Neural cell (in vitro differentiated cells): ENCODE measurements at regions not wholly inside any gene's neighbourhood (a gene's known extent, or its start where the extent isn't known, plus 50 kb on each side); places are given as distances from the start of the nearest gene placed in this dataset.
"Not testable (repeated sequence)": the region's sequence is repeated elsewhere in the genome, so short reads cannot be mapped to it uniquely, and the experiment has no call there.

Experiments used
- H2AFZ ChIP-seq: fragments of 200-600, 300-800 bp; sonication (generic), shearing (Covaris generic); 2 replicates; pipeline ENCODE4 v1.6.0; 2014; ENCODE audit warnings: low read depth, mild to moderate bottlenecking, antibody characterized with exemption, low read length, moderate library complexity
- H3F3A ChIP-seq: fragments of 200-600 bp; shearing (Covaris generic); 2 replicates; pipeline ENCODE4 v1.6.1; 2016; ENCODE audit warnings: mild to moderate bottlenecking, moderate library complexity, mixed read lengths, antibody characterized with exemption, low read length; ENCODE audit not compliant: insufficient read depth, poor library complexity, severe bottlenecking
- H3K27ac ChIP-seq: fragments of 200-600, 300-800 bp; sonication (generic), shearing (Covaris generic); 2 replicates; pipeline ENCODE4 v1.5.1; 2014; ENCODE audit warnings: mild to moderate bottlenecking, low read length, moderate library complexity
- H3K27me3 ChIP-seq: fragments of 300-800, 200-600 bp; sonication (generic), shearing (Covaris generic); 2 replicates; pipeline ENCODE4 v1.6.0; 2014; ENCODE audit warnings: mild to moderate bottlenecking, low read depth, low read length, moderate library complexity; ENCODE audit not compliant: insufficient read depth
- H3K36me3 ChIP-seq: fragments of 300-800, 200-600 bp; sonication (generic), shearing (Covaris generic); 2 replicates; pipeline ENCODE4 v1.5.1; 2014; ENCODE audit warnings: mild to moderate bottlenecking, antibody characterized with exemption, low read length, moderate library complexity; ENCODE audit not compliant: insufficient read depth
- H3K4me2 ChIP-seq: fragments of 300-800, 200-600 bp; sonication (generic), shearing (Covaris generic); 2 replicates; pipeline ENCODE4 v1.6.0; 2014; ENCODE audit warnings: mild to moderate bottlenecking, low read length
- H3K4me3 ChIP-seq: fragments of 300-800, 200-600 bp; sonication (generic), shearing (Covaris generic); 2 replicates; pipeline ENCODE4 v1.5.1; 2014; ENCODE audit warnings: mild to moderate bottlenecking, low read length, moderate library complexity
- H3K79me2 ChIP-seq: fragments of 200-600 bp; shearing (Covaris generic); replicated peaks from 2 replicates; pipeline ENCODE4 v1.6.0; 2014; ENCODE audit warnings: mild to moderate bottlenecking, low read length, moderate library complexity; ENCODE audit not compliant: insufficient read depth
- H3K9ac ChIP-seq: fragments of 300-800, 200-600 bp; sonication (generic), shearing (Covaris generic); 2 replicates; pipeline ENCODE4 v1.6.1; 2016; ENCODE audit warnings: mild to moderate bottlenecking, low read length, mixed read lengths
- H3K9me2 ChIP-seq: fragments of 200-600 bp; shearing (Covaris generic); 2 replicates; pipeline ENCODE4 v1.6.1; 2016; ENCODE audit warnings: mild to moderate bottlenecking, low read length, mixed read lengths; ENCODE audit not compliant: insufficient read depth
- H3K9me3 ChIP-seq: fragments of 200-600, 300-800 bp; sonication (generic), shearing (Covaris generic); 2 replicates; pipeline ENCODE4 v1.6.1; 2016; ENCODE audit warnings: mild to moderate bottlenecking, mixed run types, low read length, moderate library complexity, mixed read lengths
- H4K20me1 ChIP-seq: fragments of 200-600 bp; shearing (Covaris generic); 2 replicates; pipeline ENCODE4 v1.6.1; 2016; ENCODE audit warnings: mild to moderate bottlenecking, mixed run types; ENCODE audit not compliant: insufficient read depth
- EP300 ChIP-seq: fragments of 450-650 bp; conservative IDR thresholded peaks from 2 replicates; pipeline ENCODE4 v1.6.1; 2014; ENCODE audit warnings: antibody characterized with exemption, mild to moderate bottlenecking, moderate library complexity; ENCODE audit not compliant: poor library complexity, severe bottlenecking
- EZH2 ChIP-seq: fragments of 200-600, 300-800 bp; shearing (Covaris generic), sonication (generic); IDR thresholded peaks from 2 replicates; pipeline ENCODE4 v1.6.1; 2014; ENCODE audit warnings: antibody characterized with exemption, low read length, borderline replicate concordance, mild to moderate bottlenecking; ENCODE audit not compliant: insufficient read depth, poor library complexity, severe bottlenecking
- MXI1 ChIP-seq: fragments of 450-650 bp; conservative IDR thresholded peaks from 2 replicates; pipeline ENCODE4 v1.6.1; 2014; ENCODE audit warnings: antibody characterized with exemption, mild to moderate bottlenecking; ENCODE audit not compliant: poor library complexity, severe bottlenecking
- POLR2AphosphoS5 ChIP-seq: IDR thresholded peaks from 2 replicates; pipeline ENCODE4 v1.6.1; 2012
- RAD21 ChIP-seq: fragments of 450-650 bp; conservative IDR thresholded peaks from 2 replicates; pipeline ENCODE4 v1.6.1; 2014; ENCODE audit warnings: antibody characterized with exemption, mild to moderate bottlenecking, moderate library complexity
- REST ChIP-seq: IDR thresholded peaks from 2 replicates; pipeline ENCODE4 v1.6.1; 2012; ENCODE audit warnings: borderline replicate concordance
- SMC3 ChIP-seq: fragments of 450-650 bp; conservative IDR thresholded peaks from 2 replicates; pipeline ENCODE4 v1.6.1; 2014; ENCODE audit warnings: antibody characterized with exemption, mild to moderate bottlenecking, moderate library complexity; ENCODE audit not compliant: poor library complexity
- TAF1 ChIP-seq: IDR thresholded peaks from 2 replicates; pipeline ENCODE4 v1.6.1; 2012; ENCODE audit warnings: low read depth
- TF ChIP-seq, protein P1 (sequence below): fragments of 450-650 bp; IDR thresholded peaks from 2 replicates; pipeline ENCODE4 v1.5.1; 2014; ENCODE audit warnings: antibody characterized with exemption, mild to moderate bottlenecking, moderate library complexity; ENCODE audit not compliant: poor library complexity, severe bottlenecking

DNA sequence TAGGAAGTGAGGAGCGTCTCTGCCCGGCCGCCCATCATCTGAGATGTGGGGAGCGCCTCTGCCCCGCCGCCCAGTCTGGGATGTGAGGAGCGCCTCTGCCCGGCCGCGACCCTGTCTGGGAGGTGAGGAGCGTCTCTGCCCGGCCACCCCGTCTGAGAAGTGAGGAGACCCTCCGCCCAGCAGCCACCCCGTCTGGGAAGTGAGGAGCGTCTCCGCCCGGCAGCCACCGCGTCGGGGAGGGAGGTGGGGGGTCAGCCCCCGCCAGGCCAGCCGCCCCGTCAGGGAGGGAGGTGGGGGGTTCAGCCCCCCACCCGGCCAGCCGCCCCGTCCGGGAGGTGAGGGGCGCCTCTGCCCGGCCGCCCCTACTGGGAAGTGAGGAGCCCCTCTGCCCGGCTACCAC lies 188.9 kb downstream of the SPANXN1 start:
- H3K9ac ChIP-seq, H3K27ac ChIP-seq, H4K20me1 ChIP-seq, H3K36me3 ChIP-seq, H3K79me2 ChIP-seq, H3K9me3 ChIP-seq, H3K27me3 ChIP-seq, H3K9me2 ChIP-seq, H3K4me3 ChIP-seq, H2AFZ ChIP-seq, H3K4me2 ChIP-seq, H3F3A ChIP-seq: not testable (repeated sequence)

DNA sequence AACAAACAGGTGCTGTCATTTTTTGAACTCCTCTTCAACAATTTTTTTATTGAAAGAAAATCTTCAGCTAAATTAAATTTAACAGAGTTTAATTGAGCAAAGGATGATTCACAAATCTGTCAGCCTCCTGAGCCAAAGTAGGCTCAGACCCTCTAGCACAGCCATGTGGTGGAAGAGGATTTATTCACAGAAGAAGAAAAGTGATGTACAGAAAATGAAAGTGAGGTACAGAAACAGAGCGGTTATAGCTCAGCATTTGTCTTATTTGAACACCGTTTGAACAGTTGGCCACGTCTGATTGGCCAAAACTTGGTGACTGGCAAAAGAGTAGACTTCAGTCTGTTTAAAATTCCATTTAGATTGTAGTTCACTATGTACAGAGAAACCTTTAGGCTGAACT lies 217.3 kb downstream of the SPANXN1 start:
- Histone ChIP-seq H3K27me3 (no peaks in the 10 kb centered on the region), H3K4me2 (no peak overlapping the region), H3K4me3 (no peak overlapping the region), H3K27ac (no peak overlapping the region), H4K20me1 (no peaks in the 10 kb centered on the region), H3K9me3 (no peaks in the 10 kb centered on the region), H2AFZ (no peak overlapping the region), H3K36me3 (no peaks in the 10 kb centered on the region), H3F3A (no peaks in the 10 kb centered on the region), H3K9ac (no peak overlapping the region), H3K79me2 (no peaks in the 10 kb centered on the region), H3K9me2 (no peaks in the 10 kb centered on the region)
- no peak for TF ChIP-seq RAD21
- no peak for TF ChIP-seq SMC3
- TF ChIP-seq TAF1, result no peak
- no peak for TF ChIP-seq EP300
- TF ChIP-seq EZH2, result no peak
- TF ChIP-seq MXI1, result no peak
- TF ChIP-seq, protein P1, sequence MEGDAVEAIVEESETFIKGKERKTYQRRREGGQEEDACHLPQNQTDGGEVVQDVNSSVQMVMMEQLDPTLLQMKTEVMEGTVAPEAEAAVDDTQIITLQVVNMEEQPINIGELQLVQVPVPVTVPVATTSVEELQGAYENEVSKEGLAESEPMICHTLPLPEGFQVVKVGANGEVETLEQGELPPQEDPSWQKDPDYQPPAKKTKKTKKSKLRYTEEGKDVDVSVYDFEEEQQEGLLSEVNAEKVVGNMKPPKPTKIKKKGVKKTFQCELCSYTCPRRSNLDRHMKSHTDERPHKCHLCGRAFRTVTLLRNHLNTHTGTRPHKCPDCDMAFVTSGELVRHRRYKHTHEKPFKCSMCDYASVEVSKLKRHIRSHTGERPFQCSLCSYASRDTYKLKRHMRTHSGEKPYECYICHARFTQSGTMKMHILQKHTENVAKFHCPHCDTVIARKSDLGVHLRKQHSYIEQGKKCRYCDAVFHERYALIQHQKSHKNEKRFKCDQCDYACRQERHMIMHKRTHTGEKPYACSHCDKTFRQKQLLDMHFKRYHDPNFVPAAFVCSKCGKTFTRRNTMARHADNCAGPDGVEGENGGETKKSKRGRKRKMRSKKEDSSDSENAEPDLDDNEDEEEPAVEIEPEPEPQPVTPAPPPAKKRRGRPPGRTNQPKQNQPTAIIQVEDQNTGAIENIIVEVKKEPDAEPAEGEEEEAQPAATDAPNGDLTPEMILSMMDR, result no peak
- TF ChIP-seq POLR2AphosphoS5, result no peak
- no peak for TF ChIP-seq REST

DNA sequence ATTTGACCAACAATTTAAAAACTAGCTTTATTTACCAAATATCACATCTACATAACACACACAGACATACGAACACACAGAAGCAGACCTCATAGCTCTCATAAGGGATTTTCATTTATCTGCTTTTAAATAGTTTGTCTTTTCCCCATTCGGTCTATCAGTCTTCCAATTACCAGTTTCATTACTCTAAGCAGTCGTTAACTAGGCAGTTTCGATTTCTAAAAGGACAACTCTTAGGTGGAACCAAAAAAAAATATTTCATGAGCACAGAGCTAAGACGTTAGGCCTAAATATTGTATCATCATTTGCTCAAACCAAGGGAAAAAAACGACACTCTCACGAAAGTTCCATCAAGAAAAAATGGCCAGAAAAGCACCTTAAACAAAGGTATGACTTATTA lies 228.4 kb downstream of the SPANXN1 start:
- H3K9ac ChIP-seq, result no peak overlapping the region

More for the DNA sequence above, 228.4 kb downstream of the SPANXN1 start:
- Histone ChIP-seq H3K36me3 (no peaks in the 10 kb centered on the region), H3K4me2 (no peak overlapping the region), H3K4me3 (no peak overlapping the region), H3K27ac (no peak overlapping the region), H3K79me2 (no peaks in the 10 kb centered on the region), H4K20me1 (no peaks in the 10 kb centered on the region), H3K9me2 (no peaks in the 10 kb centered on the region), H2AFZ (no peak overlapping the region), H3F3A (no peaks in the 10 kb centered on the region), H3K27me3 (no peaks in the 10 kb centered on the region), H3K9me3 (no peaks in the 10 kb centered on the region)
- TF ChIP-seq TAF1 (no peak), REST (no peak)
